ENCODE measurements at regions not wholly inside any gene's neighbourhood (a gene's known extent, or its start where the extent isn't known, plus 50 kb on each side); places are given as distances from the start of the nearest gene placed in this dataset.
"Not testable (repeated sequence)": the region's sequence is repeated elsewhere in the genome, so short reads cannot be mapped to it uniquely, and the experiment has no call there.

GRCh38 chr9:94033383-94033782 lies 50.9 kb upstream of the PTPDC1 start:
- Mint-ChIP-seq H3K4me3 (no peak overlapping the region), H3K4me1 (peaks cover 15% of the 10 kb centered on the region), H3K27ac (no peak overlapping the region), H3K27me3 (no peaks in the 10 kb centered on the region), H3K36me3 (peaks cover 14% of the 10 kb centered on the region), H3K9me3 (peaks cover 3% of the 10 kb centered on the region)
- POLR2A ChIA-PET, result no interaction called here
- no peak for ATAC-seq (ENCODE audit: low read depth)
- no peak for DNase-seq

GRCh38 chr9:94031946-94032345 lies 52.3 kb upstream of the PTPDC1 start:
- Mint-ChIP-seq H3K27me3 (no peaks in the 10 kb centered on the region), H3K27ac (no peak overlapping the region), H3K36me3 (peaks cover 12% of the 10 kb centered on the region), H3K4me1 (peaks cover 15% of the 10 kb centered on the region), H3K4me3 (peak overlapping the region; percentile 90), H3K9me3 (peaks cover 8% of the 10 kb centered on the region)
- DNase-seq (no peak), ATAC-seq (ENCODE audit: low read depth) (no peak)
- POLR2A ChIA-PET, result no interaction called here

DNA sequence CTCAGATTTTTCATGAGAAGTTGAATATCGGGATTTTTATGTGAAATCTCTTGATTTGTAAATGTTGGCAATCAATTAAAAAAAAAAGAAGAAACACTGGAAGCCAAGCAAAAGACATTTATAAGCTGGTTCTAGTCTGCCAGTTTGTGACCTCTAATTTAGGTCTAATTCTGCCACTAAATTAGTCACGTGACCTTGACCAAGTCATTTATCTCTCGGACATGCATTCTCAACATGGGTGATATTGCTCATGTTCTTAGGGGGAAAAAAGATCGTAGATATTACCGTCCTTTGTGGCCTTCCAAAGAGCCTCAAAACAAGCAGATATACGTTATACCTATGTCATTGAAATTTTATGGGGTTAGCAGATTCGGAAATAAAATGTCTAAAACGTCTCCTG lies 52.9 kb upstream of the PTPDC1 start:
- H3K27ac Mint-ChIP-seq, result peak overlapping the region; percentile 76
- POLR2A ChIA-PET, result no interaction called here
- ATAC-seq (ENCODE audit: low read depth), result no peak
- H3K36me3 Mint-ChIP-seq, result peaks cover 10% of the 10 kb centered on the region
- DNase-seq, result no peak
- H3K4me3 Mint-ChIP-seq, result peak overlapping the region; percentile 90
- H3K27me3 Mint-ChIP-seq, result no peaks in the 10 kb centered on the region
- peaks cover 15% of the 10 kb centered on the region for H3K4me1 Mint-ChIP-seq
- H3K9me3 Mint-ChIP-seq, result peaks cover 8% of the 10 kb centered on the region

- peaks cover 8% of the 10 kb centered on the region for H3K9me3 Mint-ChIP-seq
- ATAC-seq (ENCODE audit: low read depth), result peak; percentile 99
- H3K4me1 Mint-ChIP-seq, result peaks cover 15% of the 10 kb centered on the region
- H3K27me3 Mint-ChIP-seq, result no peaks in the 10 kb centered on the region
- peak overlapping the region; percentile 90 for H3K4me3 Mint-ChIP-seq
- POLR2A ChIA-PET, result interaction anchor here (1.0 kb wide), 1 partner anchor 15 kb away, joined by 3 read pairs; no protein-coding TSS in a partner anchor
- peak overlapping the region; percentile 93 for H3K27ac Mint-ChIP-seq
- peaks cover 10% of the 10 kb centered on the region for H3K36me3 Mint-ChIP-seq
- DNase-seq, result peak; percentile 88
Measured at GRCh38 chr9:94030318-94031179, 53.7 kb upstream of the PTPDC1 start.

DNA sequence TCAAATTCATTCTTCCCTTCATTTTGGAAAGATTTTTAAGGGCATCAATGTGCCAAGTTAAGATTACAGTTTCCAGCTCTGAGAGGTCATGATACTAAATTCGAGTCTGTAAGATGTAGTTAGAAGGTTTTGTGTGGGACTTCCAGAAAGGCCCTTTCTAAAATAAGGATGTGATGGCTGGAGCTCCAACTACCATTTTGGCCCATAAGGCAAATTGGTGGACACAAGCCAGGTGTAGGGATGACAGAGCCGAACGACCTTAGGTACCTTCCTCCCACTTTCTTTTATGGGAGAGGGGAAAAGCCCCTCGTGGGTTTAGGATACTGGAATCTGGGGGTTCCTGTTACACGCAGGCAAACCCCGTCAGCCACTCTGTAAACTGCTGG lies 54.3 kb upstream of the PTPDC1 start:
- POLR2A ChIA-PET, result interaction anchor here (1.0 kb wide), 1 partner anchor 15 kb away, joined by 3 read pairs; no protein-coding TSS in a partner anchor
- Mint-ChIP-seq H3K27ac (peak overlapping the region; percentile 93), H3K4me1 (peaks cover 15% of the 10 kb centered on the region), H3K4me3 (peak overlapping the region; percentile 90), H3K27me3 (no peaks in the 10 kb centered on the region), H3K36me3 (peaks cover 11% of the 10 kb centered on the region), H3K9me3 (peaks cover 9% of the 10 kb centered on the region)
- ATAC-seq (ENCODE audit: low read depth) (no peak), DNase-seq (no peak)

GRCh38 chr9:94026816-94027215 lies 57.4 kb upstream of the PTPDC1 start:
- peaks cover 10% of the 10 kb centered on the region for H3K9me3 Mint-ChIP-seq
- H3K36me3 Mint-ChIP-seq, result peaks cover 11% of the 10 kb centered on the region
- peaks cover 15% of the 10 kb centered on the region for H3K4me1 Mint-ChIP-seq
- DNase-seq (no peak), ATAC-seq (ENCODE audit: low read depth) (no peak)
- H3K27me3 Mint-ChIP-seq, result no peaks in the 10 kb centered on the region
- no peak overlapping the region for H3K27ac Mint-ChIP-seq
- H3K4me3 Mint-ChIP-seq, result no peak overlapping the region
- POLR2A ChIA-PET, result no interaction called here

GRCh38 chr9:94022476-94022875 lies 61.8 kb upstream of the PTPDC1 start:
- ATAC-seq (ENCODE audit: low read depth); DNase-seq; H3K9me3 Mint-ChIP-seq; H3K27ac Mint-ChIP-seq; H3K27me3 Mint-ChIP-seq; H3K4me3 Mint-ChIP-seq; H3K4me1 Mint-ChIP-seq; H3K36me3 Mint-ChIP-seq; POLR2A ChIA-PET: not testable (repeated sequence)

DNA sequence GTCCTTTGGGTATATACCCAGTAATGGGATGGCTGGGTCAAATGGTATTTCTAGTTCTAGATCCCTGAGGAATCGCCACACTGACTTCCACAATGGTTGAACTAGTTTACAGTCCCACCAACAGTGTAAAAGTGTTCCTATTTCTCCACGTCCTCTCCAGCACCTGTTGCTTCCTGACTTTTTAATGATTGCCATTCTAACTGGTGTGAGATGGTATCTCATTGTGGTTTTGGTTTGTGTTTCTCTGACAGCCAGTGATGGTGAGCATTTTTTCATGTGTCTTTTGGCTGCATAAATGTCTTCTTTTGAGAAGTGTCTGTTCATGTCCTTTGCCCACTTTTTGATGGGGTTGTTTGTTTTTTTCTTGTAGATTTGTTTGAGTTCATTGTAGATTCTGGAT lies 63.4 kb upstream of the PTPDC1 start:
- H3K36me3 Mint-ChIP-seq; H3K27me3 Mint-ChIP-seq; H3K4me1 Mint-ChIP-seq; H3K27ac Mint-ChIP-seq; H3K4me3 Mint-ChIP-seq; H3K9me3 Mint-ChIP-seq; DNase-seq; POLR2A ChIA-PET; ATAC-seq (ENCODE audit: low read depth): not testable (repeated sequence)

DNA sequence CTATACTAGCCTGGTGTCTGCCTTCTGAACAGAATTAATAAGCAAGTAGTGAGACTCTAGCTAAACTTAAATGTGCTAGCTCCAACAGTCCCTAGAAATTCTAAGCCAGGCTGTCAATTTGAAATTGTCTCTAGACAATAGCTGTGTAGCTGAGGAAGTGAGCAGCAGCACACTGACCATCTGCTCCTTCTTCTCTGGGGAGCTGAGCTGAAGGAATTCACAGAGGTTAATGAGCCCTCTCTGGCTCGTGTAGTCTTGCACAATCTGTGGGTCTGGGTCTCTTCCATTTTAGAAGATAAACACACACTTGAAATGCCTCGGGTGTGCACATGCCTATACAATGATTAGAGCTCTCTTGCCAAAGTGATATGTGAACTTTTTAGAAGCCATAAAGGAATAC lies 63.5 kb upstream of the BARX1 start:
- POLR2A ChIA-PET, result no interaction called here
- no peak overlapping the region for H3K4me3 Mint-ChIP-seq
- peaks cover 2% of the 10 kb centered on the region for H3K27me3 Mint-ChIP-seq
- H3K27ac Mint-ChIP-seq, result no peak overlapping the region
- DNase-seq (no peak), ATAC-seq (ENCODE audit: low read depth) (no peak)
- H3K36me3 Mint-ChIP-seq, result no peaks in the 10 kb centered on the region
- no peaks in the 10 kb centered on the region for H3K4me1 Mint-ChIP-seq
- peaks cover 1% of the 10 kb centered on the region for H3K9me3 Mint-ChIP-seq

DNA sequence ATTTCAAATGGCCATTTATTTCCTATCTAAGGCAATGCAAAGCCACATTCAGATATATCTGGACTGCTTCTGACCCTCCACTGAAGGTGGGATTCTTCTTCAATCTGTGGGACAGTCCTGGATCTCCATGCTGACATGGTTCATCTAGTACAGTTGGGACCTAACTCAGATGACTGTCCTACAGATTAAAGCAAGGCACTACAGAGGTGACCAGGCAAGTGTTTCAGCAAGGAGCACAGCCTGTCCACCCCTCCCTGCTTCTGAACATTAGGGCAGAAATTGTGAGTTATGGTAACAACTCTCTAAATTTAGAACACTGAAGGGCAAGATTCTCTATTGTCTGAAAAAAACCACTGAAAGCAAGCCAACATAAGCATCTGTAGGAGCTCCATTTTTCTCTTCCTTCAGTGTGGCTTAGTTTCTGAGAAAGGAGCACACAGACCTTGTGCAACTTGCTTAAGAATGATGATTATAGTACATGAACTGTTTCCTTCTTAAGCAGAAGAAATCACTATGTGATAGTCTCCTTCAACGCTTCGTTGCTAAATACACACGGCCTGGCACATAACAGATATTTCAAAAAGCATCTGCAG lies 62.9 kb upstream of the BARX1 start:
- Mint-ChIP-seq H3K9me3 (peaks cover 1% of the 10 kb centered on the region), H3K27ac (no peak overlapping the region)
- POLR2A ChIA-PET, result no interaction called here

GRCh38 chr9:94016744-94017143 lies 61.6 kb upstream of the BARX1 start:
- no peaks in the 10 kb centered on the region for H3K4me1 Mint-ChIP-seq
- no peak overlapping the region for H3K4me3 Mint-ChIP-seq
- DNase-seq, result no peak

More for the DNA sequence above, 62.9 kb upstream of the BARX1 start:
- Mint-ChIP-seq H3K4me1 (no peaks in the 10 kb centered on the region), H3K4me3 (no peak overlapping the region), H3K36me3 (no peaks in the 10 kb centered on the region), H3K27me3 (peaks cover 2% of the 10 kb centered on the region)
- DNase-seq, result no peak
- ATAC-seq (ENCODE audit: low read depth), result no peak

DNA sequence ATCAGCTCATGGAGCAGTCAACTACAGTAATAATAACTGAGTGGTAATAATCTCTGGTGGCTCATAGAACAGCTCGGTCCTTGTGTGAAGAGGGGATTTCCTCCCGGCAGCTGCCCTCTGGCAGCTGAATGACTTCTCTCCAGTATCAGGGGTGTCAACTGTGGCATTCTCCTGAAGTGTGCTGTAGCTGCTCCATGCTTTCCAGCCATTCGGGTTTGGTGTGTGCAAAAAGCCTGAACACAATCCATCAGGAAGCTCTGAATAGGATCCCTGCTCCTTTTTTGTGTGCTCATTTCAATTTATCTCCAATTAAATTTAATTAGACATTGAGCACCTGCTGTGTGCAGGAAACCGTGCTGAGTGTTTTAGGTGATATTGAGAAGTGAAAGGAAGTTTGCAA lies 59.8 kb upstream of the BARX1 start:
- Mint-ChIP-seq H3K36me3 (no peaks in the 10 kb centered on the region), H3K9me3 (no peaks in the 10 kb centered on the region), H3K27me3 (peaks cover under 1% of the 10 kb centered on the region), H3K27ac (no peak overlapping the region), H3K4me3 (no peak overlapping the region), H3K4me1 (peaks cover 6% of the 10 kb centered on the region)
- no peak for DNase-seq
- POLR2A ChIA-PET, result interaction anchor here (1.1 kb wide), 1 partner anchor 15 kb away, joined by 3 read pairs; no protein-coding TSS in a partner anchor
- ATAC-seq (ENCODE audit: low read depth), result no peak

More at GRCh38 chr9:94016744-94017143, 61.6 kb upstream of the BARX1 start:
- H3K27me3 Mint-ChIP-seq, result peaks cover 2% of the 10 kb centered on the region
- no peak overlapping the region for H3K27ac Mint-ChIP-seq
- POLR2A ChIA-PET, result no interaction called here
- no peaks in the 10 kb centered on the region for H3K36me3 Mint-ChIP-seq
- peaks cover 1% of the 10 kb centered on the region for H3K9me3 Mint-ChIP-seq
- no peak for ATAC-seq (ENCODE audit: low read depth)

- H3K27ac Mint-ChIP-seq, result no peak overlapping the region
- H3K4me3 Mint-ChIP-seq, result no peak overlapping the region
- H3K27me3 Mint-ChIP-seq, result no peaks in the 10 kb centered on the region
- POLR2A ChIA-PET, result no interaction called here
- no peaks in the 10 kb centered on the region for H3K36me3 Mint-ChIP-seq
- no peaks in the 10 kb centered on the region for H3K9me3 Mint-ChIP-seq
- H3K4me1 Mint-ChIP-seq, result peaks cover 6% of the 10 kb centered on the region
- DNase-seq (no peak), ATAC-seq (ENCODE audit: low read depth) (no peak)
Measured at GRCh38 chr9:94014066-94014654, 59.0 kb upstream of the BARX1 start.
